SK-N-SH (cell line): ENCODE measurements at regions not wholly inside any gene's neighbourhood (a gene's known extent, or its start where the extent isn't known, plus 50 kb on each side); places are given as distances from the start of the nearest gene placed in this dataset.

Source experiments
- CTCF ChIA-PET: fragments of 300-600, 350-600 bp; formaldehyde crosslinking; extraction: SDS; loops from one replicate; lab custom pipeline; 2021; lab: Yijun Ruan, JAX
- POLR2A ChIA-PET: fragments of 350-600 bp; sonication (Branson Sonifier 250); formaldehyde crosslinking; extraction: SDS; loops from one replicate; lab custom pipeline; 2020; ENCODE audit warnings: antibody characterized with exemption, inconsistent platforms; lab: Yijun Ruan, JAX
- DNase-seq: peaks from one replicate; pipeline ENCODE4 v3.0.0; 2012
- H2AFZ ChIP-seq: fragments of 200-600 bp; sonication (generic); 2 replicates; pipeline ENCODE4 v1.8.1; 2016; ENCODE audit warnings: antibody characterized with exemption, mild to moderate bottlenecking, low read depth
- H3F3A ChIP-seq: fragments of 200-600 bp; sonication (generic); replicated peaks from 2 replicates; pipeline ENCODE3; 2016; ENCODE audit warnings: antibody characterized with exemption, mild to moderate bottlenecking; ENCODE audit not compliant: insufficient read depth
- H3K27ac ChIP-seq, 2 experiments: fragments of 200-500 bp in 1 of 2; fragments of 200-600 bp in 1 of 2; sonication (Bioruptor generic) in 1 of 2; sonication (generic), shearing (Covaris generic) in 1 of 2; 2 replicates each; pipeline versions ENCODE4 v1.5.1 to v1.6.1; 2014 to 2016; ENCODE audit warnings: low read depth in 2 of 2, inconsistent platforms in 1 of 2, low read length in 1 of 2, mild to moderate bottlenecking in 1 of 2, mixed read lengths in 1 of 2
- H3K27me3 ChIP-seq: fragments of 200-600 bp; sonication (generic), shearing (Covaris generic); 2 replicates; pipeline ENCODE4 v1.6.1; 2016; ENCODE audit warnings: mixed run types; ENCODE audit not compliant: insufficient read depth
- H3K36me3 ChIP-seq, 2 experiments: fragments of 200-500 bp in 1 of 2; fragments of 200-600 bp in 1 of 2; sonication (Bioruptor generic) in 1 of 2; sonication (generic) in 1 of 2; replicated peaks in 1 of 2; 2 replicates each; pipeline versions ENCODE3 to v1.5.1; 2014 to 2016; ENCODE audit warnings: low read length in 1 of 2, mild to moderate bottlenecking in 1 of 2; ENCODE audit not compliant: insufficient read depth in 2 of 2, control insufficient read depth in 1 of 2
- H3K4me1 ChIP-seq, 2 experiments: fragments of 200-500 bp in 1 of 2; fragments of 200-600 bp in 1 of 2; sonication (Bioruptor generic) in 1 of 2; sonication (generic), shearing (Covaris generic) in 1 of 2; 2 replicates each; pipeline versions ENCODE4 v1.5.1 to v1.6.1; 2014 to 2016; ENCODE audit warnings: low read depth in 1 of 2, low read length in 1 of 2, mixed run types in 1 of 2; ENCODE audit not compliant: insufficient read depth in 2 of 2, control insufficient read depth in 1 of 2
- H3K4me2 ChIP-seq: fragments of 200-600 bp; sonication (generic), shearing (Covaris generic); 2 replicates; pipeline ENCODE4 v1.6.1; 2017; ENCODE audit warnings: mixed run types
- H3K4me3 ChIP-seq, 2 experiments: fragments of 200-500 bp in 1 of 2; fragments of 200-600 bp in 1 of 2; sonication (Bioruptor generic) in 1 of 2; sonication (generic), shearing (Covaris generic) in 1 of 2; 2 replicates each; pipeline versions ENCODE4 v1.5.1 to v1.8.1; 2014 to 2016; ENCODE audit warnings: low read depth in 2 of 2, inconsistent platforms in 1 of 2, low read length in 1 of 2, mild to moderate bottlenecking in 1 of 2, mixed read lengths in 1 of 2, moderate library complexity in 1 of 2
- H3K79me2 ChIP-seq: fragments of 200-600 bp; sonication (generic); 2 replicates; pipeline ENCODE4 v1.8.1; 2017; ENCODE audit warnings: mild to moderate bottlenecking; ENCODE audit not compliant: insufficient read depth
- H3K9ac ChIP-seq: fragments of 200-600 bp; sonication (generic); 2 replicates; pipeline ENCODE4 v1.6.1; 2017; ENCODE audit warnings: mixed run types
- H3K9me2 ChIP-seq: fragments of 200-600 bp; sonication (generic); 2 replicates; pipeline ENCODE4 v1.6.1; 2017; ENCODE audit warnings: mixed run types
- H3K9me3 ChIP-seq: fragments of 200-600 bp; sonication (generic); 2 replicates; pipeline ENCODE4 v1.6.1; 2017; ENCODE audit warnings: mixed run types, mild to moderate bottlenecking, moderate library complexity
- H4K20me1 ChIP-seq: fragments of 200-600 bp; sonication (generic); 2 replicates; pipeline ENCODE4 v1.6.1; 2017; ENCODE audit warnings: mild to moderate bottlenecking, mixed run types; ENCODE audit not compliant: insufficient read depth
- CHD2 ChIP-seq: fragments of 150-350 bp; IDR thresholded peaks from 2 replicates; pipeline ENCODE4 v1.6.1; 2018; ENCODE audit warnings: low read length; ENCODE audit not compliant: partially characterized antibody
- CTCF ChIP-seq: fragments of 200-600 bp; sonication (generic); IDR thresholded peaks from 2 replicates; pipeline ENCODE4 v1.6.1; 2017; ENCODE audit warnings: antibody characterized with exemption, mild to moderate bottlenecking, moderate library complexity
- ELF1 ChIP-seq: IDR thresholded peaks from 2 replicates; pipeline ENCODE4 v1.4.0; 2012
- EP300 ChIP-seq, 2 experiments: IDR thresholded peaks; 2 replicates each; pipeline versions ENCODE4 v1.4.0 to v1.6.1; 2012; ENCODE audit warnings: borderline replicate concordance in 1 of 2, low read depth in 1 of 2, low read length in 1 of 2
- EZH2phosphoT487 ChIP-seq: fragments of 200-600 bp; sonication (generic); IDR thresholded peaks from 2 replicates; pipeline ENCODE4 v1.6.1; 2017; ENCODE audit warnings: low read depth, mixed run types, mild to moderate bottlenecking, antibody characterized with exemption, moderate library complexity, borderline replicate concordance
- FOXM1 ChIP-seq: IDR thresholded peaks from 2 replicates; pipeline ENCODE4 v1.4.0; 2012; ENCODE audit warnings: low read depth, mild to moderate bottlenecking
- GABPA ChIP-seq: IDR thresholded peaks from 2 replicates; pipeline ENCODE4 v1.4.0; 2012; ENCODE audit warnings: low read depth, mild to moderate bottlenecking
- MEF2A ChIP-seq: IDR thresholded peaks from 2 replicates; pipeline ENCODE4 v1.4.0; 2012; ENCODE audit warnings: low read depth, borderline replicate concordance
- NFIC ChIP-seq: IDR thresholded peaks from 2 replicates; pipeline ENCODE4 v1.4.0; 2012; ENCODE audit warnings: borderline replicate concordance
- PBX3 ChIP-seq: IDR thresholded peaks from 2 replicates; pipeline ENCODE4; 2012
- POLR2AphosphoS5 ChIP-seq: IDR thresholded peaks from 2 replicates; pipeline ENCODE4 v1.6.1; 2012; ENCODE audit warnings: low read depth, low read length
- RAD21 ChIP-seq: IDR thresholded peaks from 2 replicates; pipeline ENCODE4 v1.6.1; 2012; ENCODE audit warnings: mild to moderate bottlenecking, low read length
- RFX5 ChIP-seq: IDR thresholded peaks from 2 replicates; pipeline ENCODE4 v1.6.1; 2012; ENCODE audit warnings: mild to moderate bottlenecking, improper control_type of control experiment, low read length
- RXRA ChIP-seq: IDR thresholded peaks from 2 replicates; pipeline ENCODE4 v1.4.0; 2012; ENCODE audit warnings: low read depth, mild to moderate bottlenecking, borderline replicate concordance
- SIN3A ChIP-seq: IDR thresholded peaks from 2 replicates; pipeline ENCODE4 v1.6.1; 2012; ENCODE audit warnings: low read depth, mild to moderate bottlenecking, low read length, moderate library complexity, borderline replicate concordance
- SMC3 ChIP-seq: IDR thresholded peaks from 2 replicates; pipeline ENCODE4 v1.6.1; 2012; ENCODE audit warnings: low read depth, low read length, improper control_type of control experiment
- TAF1 ChIP-seq: IDR thresholded peaks from 2 replicates; pipeline ENCODE4 v1.6.1; 2012; ENCODE audit warnings: low read depth, mild to moderate bottlenecking, low read length, moderate library complexity, borderline replicate concordance
- TCF12 ChIP-seq: IDR thresholded peaks from 2 replicates; pipeline ENCODE4 v1.4.0; 2012
- USF1 ChIP-seq: IDR thresholded peaks from 2 replicates; pipeline ENCODE4 v1.4.0; 2012; ENCODE audit warnings: low read depth, borderline replicate concordance
- YY1 ChIP-seq: IDR thresholded peaks from 2 replicates; pipeline ENCODE4 v1.4.0; 2012; ENCODE audit warnings: low read depth, mild to moderate bottlenecking
- WGBS: methylation state at CpG from one replicate; pipeline ENCODE4 v1.1.6; 2017; ENCODE audit warnings: low lambda C conversion rate; 5-methylcytosine and 5-hydroxymethylcytosine counted together

- CTCF ChIA-PET = no interaction called here
- Histone ChIP-seq H3K27ac (no peak overlapping the region), H3K36me3 (no peaks in the 10 kb centered on the region), H3K9me3 (no peaks in the 10 kb centered on the region), H3K4me2 (no peak overlapping the region), H3K79me2 (no peaks in the 10 kb centered on the region; the same call in 1 of the 2 replicates), H2AFZ (no peak overlapping the region), H3K27me3 (no peaks in the 10 kb centered on the region), H3K4me1 (no peaks in the 10 kb centered on the region), H3K9me2 (no peaks in the 10 kb centered on the region), H3K4me3 (no peak overlapping the region), H3K9ac (no peak overlapping the region), H4K20me1 (no peaks in the 10 kb centered on the region), H3F3A (no peaks in the 10 kb centered on the region)
- 61% methylated on average over 4 of the region's 4 CpGs for WGBS
- no peak for TF ChIP-seq YY1
- POLR2A ChIA-PET = no interaction called here
- no peak for DNase-seq
Measured at GRCh38 chr13:62502588-62502987, 1086.9 kb upstream of the PCDH20 start.

- no peaks in the 10 kb centered on the region for H4K20me1 ChIP-seq
- no peaks in the 10 kb centered on the region for H3K9me2 ChIP-seq
- no peak overlapping the region for H3K4me3 ChIP-seq
- H3K4me2 ChIP-seq = no peak overlapping the region
- no peaks in the 10 kb centered on the region for H3K79me2 ChIP-seq
- 68% methylated on average over 1 of the region's 1 CpG for WGBS
- H3K9ac ChIP-seq = no peak overlapping the region
- no peaks in the 10 kb centered on the region for H3K27me3 ChIP-seq
- no peaks in the 10 kb centered on the region for H3F3A ChIP-seq
- no peaks in the 10 kb centered on the region for H3K36me3 ChIP-seq
- POLR2A ChIA-PET = no interaction called here
- TF ChIP-seq CHD2 (no peak), SMC3 (no peak), TCF12 (no peak), ELF1 (no peak), CTCF (no peak), USF1 (no peak), TAF1 (no peak), FOXM1 (no peak), SIN3A (no peak)
- CTCF ChIA-PET = interaction anchor here (1.1 to 1.4 kb wide), 2 partner anchors 16 to 31 kb away, joined by 3 to 5 read pairs; no protein-coding TSS in a partner anchor
- no peak overlapping the region for H3K27ac ChIP-seq
- no peaks in the 10 kb centered on the region for H3K4me1 ChIP-seq
- H2AFZ ChIP-seq = no peak overlapping the region
- DNase-seq = no peak
- H3K9me3 ChIP-seq = no peaks in the 10 kb centered on the region
Measured at GRCh38 chr13:62489731-62490130, 1074.1 kb upstream of the PCDH20 start.

GRCh38 chr13:62483774-62484173, 1068.1 kb upstream of the PCDH20 start:
- Histone ChIP-seq H2AFZ (no peak overlapping the region; the same call in 1 of the 2 replicates), H4K20me1 (no peaks in the 10 kb centered on the region), H3K4me2 (no peak overlapping the region; the same call in 1 of the 2 replicates), H3K79me2 (no peaks in the 10 kb centered on the region), H3K9me3 (no peaks in the 10 kb centered on the region), H3K4me3 (no peak overlapping the region), H3K36me3 (no peaks in the 10 kb centered on the region), H3K9ac (no peak overlapping the region), H3K27me3 (no peaks in the 10 kb centered on the region), H3K4me1 (no peaks in the 10 kb centered on the region), H3K27ac (no peak overlapping the region; a peak in 1 of 4 replicates), H3F3A (no peaks in the 10 kb centered on the region), H3K9me2 (no peaks in the 10 kb centered on the region)
- WGBS = 27% methylated on average over 1 of the region's 1 CpG
- no peak for DNase-seq
- ChIA-PET POLR2A (no interaction called here), CTCF (interaction anchor here (1.3 kb wide), 1 partner anchor 28 kb away, joined by 4 read pairs; no protein-coding TSS in a partner anchor)
- TF ChIP-seq TCF12 (no peak), RXRA (no peak), POLR2AphosphoS5 (no peak), SIN3A (no peak), YY1 (no peak), FOXM1 (no peak), GABPA (no peak), EP300 (IDR thresholded peaks at IDR 0.05; ENCODE audit: borderline replicate concordance in 1 of 2, low read depth in 1 of 2, low read length in 1 of 2) (no peak), NFIC (no peak), USF1 (no peak), RFX5 (no peak), PBX3 (no peak), EZH2phosphoT487 (no peak), RAD21 (no peak), MEF2A (no peak)
